Cerebellar nuclear complex (tissue), 1 donor: ENCODE measurements at regions not wholly inside any gene's neighbourhood (a gene's known extent, or its start where the extent isn't known, plus 50 kb on each side); places are given as distances from the start of the nearest gene placed in this dataset.

Source experiments
- DNase-seq, 2 experiments: peaks; one replicate each; lab custom pipeline; 2025; lab: John Stamatoyannopoulos, UW

DNA sequence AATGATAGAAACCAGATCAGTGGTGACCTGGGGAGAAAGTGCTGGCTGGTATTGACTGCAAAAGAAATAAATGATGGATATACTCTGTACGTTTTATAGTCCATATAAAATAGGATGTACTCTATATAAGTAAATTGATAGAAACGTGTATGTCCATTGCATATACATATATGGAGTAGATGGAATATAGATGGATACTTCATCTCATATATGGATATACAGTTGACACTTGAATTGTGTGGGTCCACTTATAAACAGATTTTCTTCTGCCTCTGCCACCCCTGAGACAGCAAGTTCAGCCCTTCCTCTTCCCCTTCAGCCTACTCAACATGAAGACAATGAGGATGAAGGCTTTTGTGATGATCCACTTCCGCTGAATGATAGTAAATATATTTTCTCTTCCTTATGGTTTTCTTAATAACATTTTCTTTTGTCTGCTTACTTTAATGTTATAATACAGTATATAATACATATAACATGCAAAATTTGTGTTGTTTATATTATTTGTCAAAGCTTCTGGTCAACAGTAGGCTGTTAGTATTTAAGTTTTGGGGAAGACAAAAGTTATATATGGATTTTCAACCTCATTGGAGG, 76.1 kb upstream of the MYCN start:
- no peak for DNase-seq

DNA sequence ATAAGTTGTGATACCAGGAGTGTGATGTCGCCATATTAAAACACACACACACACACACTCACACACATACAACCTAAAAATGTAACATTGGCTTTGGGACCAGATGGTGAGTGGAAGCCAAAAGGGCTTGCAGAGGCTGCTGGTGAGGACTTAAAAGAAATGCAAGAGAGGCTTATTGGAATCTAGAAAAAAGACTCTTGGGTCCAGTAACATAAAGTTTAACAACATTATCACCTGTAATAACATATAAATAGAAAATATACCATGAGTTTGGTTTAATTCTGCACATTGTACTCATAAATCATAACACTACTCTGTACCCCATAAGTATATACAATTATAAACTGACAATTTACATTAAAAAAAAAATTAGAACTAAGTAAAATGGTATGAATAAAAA, 74.4 kb upstream of the MYCN start:
- no peak for DNase-seq

DNA sequence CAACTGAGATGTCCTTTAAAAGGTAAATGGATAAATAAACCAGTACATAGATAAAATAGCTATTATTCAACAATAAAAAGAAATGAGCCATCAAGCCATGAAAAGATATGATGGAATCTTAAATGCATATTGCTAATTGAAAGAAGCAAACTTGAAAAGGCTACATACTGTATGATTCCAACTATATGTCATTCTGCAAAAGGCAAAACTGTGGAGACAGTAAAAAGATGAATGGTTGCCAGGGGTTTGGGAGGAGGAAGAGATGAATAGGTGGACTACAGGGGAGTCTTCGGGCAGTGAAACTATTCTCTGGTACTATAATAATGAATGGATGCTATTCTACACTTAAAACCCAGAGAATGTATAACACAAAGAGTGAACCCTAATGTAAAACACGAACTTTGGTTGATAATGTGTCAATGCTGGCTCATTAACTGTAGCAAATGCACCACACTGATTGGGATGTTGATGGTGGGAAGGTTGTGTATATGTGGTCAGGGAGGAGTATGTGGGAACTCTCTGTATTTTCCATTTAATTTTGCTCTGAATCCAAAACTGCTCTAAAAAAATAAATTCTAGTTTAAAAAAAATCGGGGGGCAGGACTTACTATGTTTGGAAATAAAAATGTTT, 73.7 kb upstream of the MYCN start:
- DNase-seq, result no peak

DNA sequence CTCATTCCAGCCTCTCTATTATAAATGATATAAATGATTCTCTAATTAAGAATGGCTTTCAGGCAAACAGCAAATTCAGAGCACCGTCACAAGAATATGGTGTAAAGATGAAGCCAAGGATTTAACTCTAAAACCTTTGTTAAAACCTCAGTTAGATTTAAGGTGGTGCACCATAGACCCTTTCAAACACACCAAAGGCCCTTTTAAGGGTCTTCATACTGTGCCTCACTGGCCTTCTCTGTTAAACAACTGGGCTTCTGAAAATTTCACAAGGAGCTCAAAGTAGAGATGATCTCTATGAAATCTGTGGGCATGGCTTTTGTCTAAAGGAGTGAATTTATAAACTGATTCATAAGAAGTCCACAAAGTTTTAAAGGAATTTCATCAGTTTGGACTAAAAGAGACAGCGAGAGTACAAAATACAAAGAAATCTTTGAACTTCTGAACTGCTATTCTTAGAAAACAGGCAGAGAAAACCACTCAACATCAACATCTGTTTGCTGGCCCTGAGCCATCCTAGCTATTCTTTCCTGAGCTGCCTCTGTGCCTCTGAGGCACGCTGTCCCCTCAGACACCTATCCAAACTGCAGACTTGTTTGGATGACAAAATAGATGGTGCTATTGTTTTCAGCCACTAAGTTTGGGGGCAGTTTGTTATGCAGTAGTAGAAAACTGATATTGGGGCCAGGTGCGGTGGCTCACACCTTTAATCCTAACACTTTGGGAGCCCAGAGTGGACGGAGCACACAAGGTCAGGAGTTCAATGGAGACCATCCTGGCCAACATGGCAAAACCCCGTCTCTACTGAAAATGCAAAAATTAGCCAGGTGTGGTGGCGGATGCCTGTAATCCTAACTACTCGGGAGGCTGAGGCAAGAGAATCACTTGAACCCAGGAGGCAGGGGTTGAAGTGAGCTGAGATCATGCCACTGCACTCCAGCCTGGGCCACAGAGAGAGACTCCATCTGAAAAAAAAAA, 72.9 kb upstream of the MYCN start:
- DNase-seq, result no peak

DNA sequence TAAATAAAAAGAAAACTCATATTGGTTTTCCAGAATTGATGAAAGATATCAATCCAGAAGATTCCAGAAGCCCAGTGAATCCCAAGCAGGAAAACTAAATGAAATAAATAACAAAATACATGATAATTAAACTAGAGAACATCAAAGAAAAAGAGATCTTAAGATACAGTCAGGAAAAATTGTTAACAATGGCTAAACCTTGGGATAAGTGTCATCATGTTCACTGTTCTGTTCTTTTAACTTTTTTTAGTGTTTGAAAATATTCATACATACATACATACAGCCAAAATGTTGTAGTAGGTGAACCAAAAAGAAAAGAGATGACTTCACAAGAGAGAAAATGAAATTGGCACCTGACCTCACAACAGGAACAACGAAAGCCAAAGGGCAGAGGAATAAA, 72.2 kb upstream of the MYCN start:
- DNase-seq, result no peak

DNA sequence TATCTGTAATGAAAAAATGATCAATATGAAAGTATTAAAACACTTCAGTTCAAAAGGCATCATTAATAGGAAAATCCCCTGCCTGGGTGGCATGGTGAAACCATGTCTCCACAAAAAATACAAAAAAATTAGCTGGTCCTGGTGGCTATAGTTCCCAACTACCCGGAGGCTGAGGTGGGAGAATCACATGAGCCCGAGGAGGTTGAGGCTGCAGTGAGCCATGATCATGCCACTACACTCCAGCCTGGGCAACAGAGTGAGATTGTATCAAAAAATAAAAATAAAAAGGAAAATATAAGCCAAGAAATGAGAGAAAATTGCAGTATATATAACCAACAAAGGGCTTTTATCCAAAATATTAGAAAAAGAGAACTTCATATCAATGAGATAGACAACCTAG, 71.6 kb upstream of the MYCN start:
- no peak for DNase-seq

DNA sequence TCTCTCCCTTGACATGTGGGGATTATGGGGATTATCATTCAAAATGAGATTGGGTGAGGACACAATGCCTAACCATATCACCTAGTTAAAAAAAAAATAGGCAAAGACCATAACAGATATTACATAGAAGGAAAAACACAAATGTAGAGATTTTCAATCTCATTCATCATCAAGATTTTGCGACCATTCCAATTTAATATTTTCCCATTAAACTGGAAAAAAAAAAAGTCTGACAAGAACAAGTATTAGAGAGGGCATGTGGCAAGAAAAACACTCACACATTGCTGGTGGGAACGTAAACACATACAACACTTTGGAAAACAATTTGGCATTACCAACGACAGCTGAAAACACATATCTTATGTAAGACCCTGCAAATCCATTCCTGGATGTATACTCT, 71.0 kb upstream of the MYCN start:
- no peak for DNase-seq

DNA sequence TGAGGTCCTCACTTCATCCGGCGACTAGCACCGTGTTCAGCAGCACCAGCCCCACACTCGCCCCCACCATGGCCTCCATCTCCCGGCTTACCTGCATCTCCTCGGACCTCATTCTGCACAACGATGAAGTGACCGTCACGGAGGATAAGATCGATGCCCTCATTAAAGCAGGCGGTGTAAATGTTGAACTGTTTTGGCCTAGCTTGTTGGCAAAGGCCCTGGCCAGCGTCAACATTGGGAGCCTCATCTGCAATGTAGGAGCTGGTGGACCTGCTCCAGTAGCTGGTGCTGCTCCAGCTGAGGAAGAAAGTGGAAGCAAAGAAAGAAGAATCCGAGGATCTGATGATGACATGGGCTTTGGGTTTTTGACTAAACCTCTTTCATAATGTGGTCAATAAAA, 70.5 kb upstream of the MYCN start:
- no peak for DNase-seq

DNA sequence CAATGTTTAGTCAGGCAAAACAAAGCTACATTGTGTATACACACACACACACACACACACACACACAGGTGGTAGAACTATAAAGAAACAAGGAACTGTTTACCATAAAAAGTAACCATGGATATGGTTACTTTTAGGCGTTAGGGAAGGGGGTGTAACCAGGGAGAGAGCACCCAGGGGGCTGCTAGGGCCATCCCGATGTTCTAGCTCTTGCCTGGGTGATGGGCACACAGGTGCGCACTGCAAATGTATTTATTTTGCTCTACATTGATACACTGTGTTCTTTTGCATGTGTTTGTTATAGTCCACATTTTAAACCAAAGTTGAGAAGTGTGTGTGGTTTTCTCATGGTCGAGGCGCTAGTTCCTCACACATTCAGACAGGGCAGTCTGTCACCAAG, 69.8 kb upstream of the MYCN start:
- no peak for DNase-seq

DNA sequence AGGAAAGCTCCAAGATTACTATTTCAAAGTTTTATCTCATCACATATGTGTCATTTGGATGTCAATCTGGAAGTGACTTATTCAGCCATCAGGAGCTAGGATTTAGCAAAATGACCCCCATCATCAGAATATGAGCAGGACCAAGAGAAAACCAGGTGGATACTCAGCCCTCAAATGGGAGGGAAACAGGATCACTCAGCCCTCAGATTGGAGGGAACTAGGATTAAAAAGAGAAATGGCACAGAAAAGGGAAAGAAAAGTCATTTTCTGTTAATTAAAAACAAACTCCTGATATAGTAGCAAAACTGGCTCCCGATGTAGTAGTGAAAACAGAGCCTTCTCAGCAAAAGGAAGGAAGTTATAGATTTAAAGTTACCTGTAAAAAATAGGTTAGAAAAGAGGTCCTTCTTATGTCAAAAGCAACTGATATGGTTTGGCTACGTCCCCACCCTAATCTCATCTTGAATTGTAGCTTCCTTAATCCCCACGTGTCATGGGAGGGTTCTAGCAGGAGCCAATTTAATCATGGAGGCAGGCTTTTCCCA, 69.0 kb upstream of the MYCN start:
- no peak for DNase-seq

DNA sequence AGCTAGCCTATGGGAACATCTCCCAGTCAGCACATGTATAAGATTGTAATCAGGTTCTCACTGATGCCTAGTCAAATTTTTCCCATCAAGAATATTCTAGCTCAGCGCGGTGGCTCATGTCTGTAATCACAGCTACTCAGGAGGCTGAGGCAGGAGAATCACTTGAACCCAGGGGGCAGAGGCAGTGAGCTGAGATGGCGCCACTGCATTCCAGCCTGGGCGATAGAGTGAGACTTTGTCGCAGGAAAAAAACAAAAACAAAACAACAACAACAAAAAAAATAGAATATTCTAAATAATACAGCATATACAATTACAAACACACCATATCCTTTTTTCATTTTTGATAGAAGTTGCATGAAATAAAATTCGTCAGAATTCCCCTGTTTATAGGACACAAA, 67.5 kb upstream of the MYCN start:
- DNase-seq, result no peak

DNA sequence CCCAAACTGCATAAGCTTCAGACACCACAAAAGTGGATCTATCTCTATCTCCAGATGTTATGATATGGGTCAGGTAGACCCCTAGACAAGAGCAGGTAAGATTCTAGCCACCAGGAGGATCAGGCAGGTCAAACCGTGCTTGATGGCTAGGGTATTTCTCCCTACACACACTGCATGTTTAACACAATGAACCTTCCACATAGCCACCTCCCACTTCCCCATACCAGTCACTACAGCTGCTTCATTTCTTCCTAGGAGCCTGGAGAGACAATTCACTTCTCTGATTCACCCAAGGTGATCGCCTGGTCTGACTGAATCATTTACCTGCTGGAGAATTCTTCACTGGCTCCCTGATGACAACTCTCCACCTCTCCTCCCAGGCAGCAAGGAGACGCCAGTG, 66.0 kb upstream of the MYCN start:
- no peak for DNase-seq

DNA sequence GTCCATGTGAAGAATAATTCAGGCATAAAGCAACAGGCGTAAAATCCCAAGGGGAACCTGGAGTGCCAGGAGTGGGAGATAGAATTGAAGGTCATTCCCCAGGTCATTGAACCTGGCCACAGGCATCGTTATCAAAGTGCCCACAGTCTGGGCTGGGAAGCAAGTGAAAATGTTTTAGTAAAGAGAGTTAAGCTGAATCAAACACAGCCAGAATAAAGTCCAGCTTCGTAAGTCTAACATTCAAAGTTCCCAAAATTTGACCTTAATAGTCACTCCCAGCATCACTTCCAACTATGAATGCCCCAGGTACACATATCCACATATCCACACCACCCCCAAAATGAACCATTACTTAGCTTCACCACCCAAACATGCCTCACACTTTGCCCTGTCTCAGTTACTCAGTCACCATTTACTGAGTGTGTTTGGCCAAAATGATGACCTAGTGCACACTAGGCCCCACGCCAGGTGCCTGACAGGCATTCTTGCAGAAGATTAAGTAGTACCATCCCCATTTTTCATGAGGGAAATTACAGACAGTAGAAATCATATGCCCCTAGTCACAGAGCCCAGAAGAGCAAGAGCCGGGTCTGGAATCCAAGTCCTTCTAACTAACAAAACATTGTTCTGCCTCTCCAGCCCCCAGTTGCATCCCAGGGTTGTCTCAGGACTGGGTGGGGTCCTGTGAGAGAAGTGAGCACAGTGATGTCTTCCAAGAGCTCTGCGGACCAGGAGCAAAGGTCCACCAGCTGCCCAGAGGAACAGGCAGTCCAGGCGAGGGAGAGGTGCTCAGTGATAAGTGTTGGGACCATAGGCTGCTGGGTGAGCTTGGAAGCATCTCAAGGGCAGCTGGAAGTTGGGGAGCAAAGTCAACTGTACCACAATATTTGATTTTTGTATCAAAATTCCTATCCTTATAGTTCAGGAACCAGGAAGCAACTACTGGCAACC, 65.2 kb upstream of the MYCN start:
- no peak for DNase-seq

DNA sequence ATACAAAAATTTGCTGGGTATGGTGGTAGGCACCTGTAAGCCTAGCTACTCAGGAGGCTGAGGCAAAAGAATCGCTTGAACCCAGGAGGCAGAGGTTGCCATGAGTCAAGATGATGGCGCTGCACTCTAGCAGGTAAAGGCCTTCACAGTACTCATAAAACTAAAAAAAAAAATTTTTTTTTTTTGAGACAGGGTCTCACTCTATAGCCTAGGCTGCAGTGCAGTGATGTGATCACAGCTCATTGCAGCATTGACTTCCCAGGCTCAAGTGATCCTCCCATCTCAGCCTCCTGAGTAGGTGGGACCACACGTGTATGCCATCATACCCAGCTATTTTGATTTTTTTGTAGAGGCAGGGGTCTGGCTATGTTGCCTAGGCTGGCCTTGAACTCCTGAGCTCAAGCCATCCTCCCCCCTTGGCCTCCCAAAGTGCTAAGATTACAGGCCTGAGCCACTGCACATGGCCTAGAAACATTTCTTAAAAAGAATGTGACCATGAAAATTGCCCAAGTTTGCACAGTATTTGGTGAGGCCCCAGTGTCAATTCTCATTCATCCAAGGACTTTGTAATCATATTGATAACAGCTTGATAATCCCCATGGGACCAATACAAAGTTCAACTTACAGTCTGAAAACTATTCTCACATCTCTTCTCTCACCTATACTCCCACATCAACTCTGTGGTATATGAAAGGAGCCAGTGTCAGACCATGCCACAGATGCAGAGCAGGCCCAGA, 64.2 kb upstream of the MYCN start:
- DNase-seq, result no peak

DNA sequence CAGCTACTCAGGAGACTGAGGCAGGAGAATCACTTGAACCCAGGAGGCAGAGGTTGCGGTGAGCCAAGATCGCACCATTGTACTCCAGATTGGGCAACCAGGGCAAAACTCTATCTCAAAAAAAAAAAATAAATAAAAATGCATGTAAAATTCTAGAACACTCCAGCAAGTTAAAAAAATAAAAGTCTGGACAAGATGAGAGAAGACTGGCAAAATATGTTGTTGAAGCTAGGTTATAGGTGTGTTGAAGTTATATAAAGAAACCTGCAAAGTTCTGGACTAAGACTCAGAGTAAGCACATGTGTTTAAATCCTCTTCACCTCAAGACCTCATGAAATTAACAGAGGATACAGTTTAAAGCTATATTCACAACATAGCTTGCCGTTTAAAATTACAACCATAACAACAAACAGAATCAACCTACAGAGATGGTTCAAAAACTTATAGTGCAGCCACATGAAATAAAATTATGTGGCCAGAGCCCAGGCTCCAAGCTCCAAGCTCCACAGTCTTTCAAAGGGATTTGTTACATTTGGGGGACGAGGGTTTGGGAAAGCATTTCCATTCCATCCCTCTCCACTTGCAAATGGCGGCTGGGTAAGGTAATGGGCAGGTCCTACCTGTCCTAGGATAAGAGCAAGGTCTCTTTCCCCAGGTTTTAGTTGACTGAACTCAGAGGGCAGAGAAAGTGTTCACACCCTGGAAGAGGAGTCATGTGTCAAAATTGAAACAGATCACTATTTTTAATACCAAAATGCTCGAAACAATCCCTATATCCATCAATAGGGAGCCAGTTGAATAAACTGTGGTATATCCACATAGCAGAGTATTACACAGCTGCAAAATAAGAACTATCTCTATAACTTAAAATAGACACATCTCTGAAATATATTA, 59.9 kb upstream of the MYCN start:
- DNase-seq, result no peak

DNA sequence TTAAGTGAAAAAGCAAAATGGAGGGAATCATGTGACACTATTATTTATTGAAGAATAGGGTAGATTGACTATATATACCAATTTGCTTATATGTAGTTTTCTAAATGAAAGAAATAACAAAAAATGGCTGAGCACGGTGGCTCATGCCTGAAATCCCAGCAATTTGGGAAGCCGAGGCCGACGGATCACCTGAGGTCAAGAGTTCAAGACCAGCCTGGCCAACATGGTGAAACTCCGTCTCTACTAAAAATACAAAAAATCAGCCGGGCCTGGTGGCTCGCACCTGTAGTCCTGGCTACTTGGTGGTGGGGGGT, 59.3 kb upstream of the MYCN start:
- no peak for DNase-seq

DNA sequence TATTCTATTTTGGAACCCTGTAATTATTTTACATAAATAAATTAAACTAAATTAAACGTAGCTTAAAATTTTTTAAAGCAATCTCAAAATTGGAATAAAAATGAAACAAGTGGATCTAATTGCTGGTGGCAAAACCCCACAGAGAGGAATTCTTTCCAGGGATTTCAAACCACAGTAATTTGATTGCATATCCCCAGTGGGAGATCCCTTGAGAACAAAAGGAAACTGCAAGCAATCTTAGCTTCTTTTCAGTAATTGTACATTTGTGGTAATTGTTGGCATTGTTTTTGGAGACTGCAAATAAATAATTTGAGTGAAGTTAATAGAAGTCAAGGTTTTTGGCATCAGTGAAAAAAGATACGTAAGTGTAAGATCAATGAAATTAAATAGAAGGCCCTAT, 58.7 kb upstream of the MYCN start:
- no peak for DNase-seq

DNA sequence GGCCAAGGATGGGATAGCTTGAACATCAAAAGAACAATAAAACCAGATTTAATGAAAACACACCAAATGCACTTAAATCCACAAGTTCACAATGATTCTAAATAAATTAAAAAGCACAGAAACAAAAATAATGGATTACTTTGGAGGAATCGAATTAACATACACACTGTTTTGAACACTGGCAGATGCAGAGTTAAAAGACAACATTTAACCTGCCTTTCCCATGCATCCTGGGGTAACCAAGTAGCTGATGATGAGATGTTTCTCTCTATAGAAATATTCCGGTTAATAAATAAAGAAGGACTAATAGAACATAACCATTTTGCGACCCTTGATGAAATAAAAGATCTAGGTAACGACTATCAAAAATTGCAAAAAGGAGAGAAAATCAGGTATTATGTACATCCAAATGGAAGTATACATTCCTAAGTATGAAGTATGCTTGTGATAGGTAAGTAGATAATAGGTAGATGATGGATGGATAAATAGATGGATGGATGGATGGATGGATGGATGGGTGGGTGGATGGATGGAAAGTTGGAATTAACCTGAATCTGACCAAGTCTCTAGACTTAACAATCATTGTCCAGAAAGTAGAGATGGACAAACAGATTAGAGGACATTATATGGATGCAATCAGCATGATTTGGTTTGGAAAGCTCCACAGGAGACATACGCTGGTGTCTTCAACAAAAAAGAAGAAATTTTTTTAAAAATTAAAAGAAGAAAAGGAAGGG, 57.4 kb upstream of the MYCN start:
- DNase-seq, result no peak

DNA sequence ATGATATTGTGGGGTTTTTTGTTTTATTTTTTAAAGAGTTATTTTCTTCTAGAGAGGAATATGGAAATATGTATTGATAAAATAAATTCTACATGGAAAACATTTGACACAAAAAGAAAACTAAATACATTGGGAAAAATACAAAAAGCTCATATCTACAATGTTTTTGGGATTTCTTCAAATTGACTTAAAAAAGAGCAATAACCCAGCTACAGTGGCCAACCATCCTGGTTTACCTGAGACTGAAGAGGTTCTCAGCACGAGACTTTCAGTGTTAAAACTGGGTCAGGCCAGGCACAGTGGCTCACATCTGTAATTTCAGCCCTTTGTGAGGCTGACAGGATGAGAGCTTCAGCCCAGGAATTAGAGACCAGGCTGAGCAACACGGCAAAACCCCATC, 56.7 kb upstream of the MYCN start:
- no peak for DNase-seq

DNA sequence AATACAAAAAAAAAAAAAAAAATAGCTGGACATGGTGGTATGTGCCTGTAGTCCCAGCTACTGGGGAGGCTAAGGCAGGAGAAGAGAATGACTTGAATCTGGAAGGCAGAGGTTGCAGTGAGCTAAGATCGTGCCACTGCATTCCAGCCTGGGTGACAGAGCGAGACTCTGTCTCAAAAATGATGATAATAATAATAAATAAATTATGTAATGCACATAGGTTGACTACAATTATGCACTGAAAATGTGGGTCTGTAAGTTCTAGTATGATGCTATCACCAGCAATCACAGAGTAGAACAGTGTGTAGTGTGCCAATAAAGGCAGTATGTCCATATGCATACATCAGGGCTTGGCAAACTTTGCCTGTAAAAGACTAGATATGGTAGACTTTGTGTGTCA, 55.6 kb upstream of the MYCN start:
- DNase-seq, result no peak
